WTC11 (cell line): ENCODE measurements at regions not wholly inside any gene's neighbourhood (a gene's known extent, or its start where the extent isn't known, plus 50 kb on each side); places are given as distances from the start of the nearest gene placed in this dataset.

Experiments
- ATAC-seq: fragments of 200-7000 bp; cut with Tn5 transposase; 2 replicates; pipeline ENCODE4 v1.10.0; 2021; ENCODE audit warnings: mild to moderate bottlenecking, moderate library complexity
- CTCF ChIA-PET: fragments of 300-600 bp; sonication (Branson Sonifier 250); formaldehyde crosslinking; loops from one replicate; lab custom pipeline; 2021; ENCODE audit warnings: antibody characterized with exemption; lab: Charles Lee
- POLR2A ChIA-PET: fragments of 350-600 bp; sonication (Branson Sonifier 250); formaldehyde crosslinking; loops from one replicate; lab custom pipeline; 2021; ENCODE audit warnings: antibody characterized with exemption; lab: Charles Lee
- DNase-seq: peaks from one replicate; pipeline ENCODE4 v3.0.0; 2021; ENCODE audit warnings: low spot score
- H3K27ac Mint-ChIP-seq: 2 replicates; pipeline ENCODE4 v1.8.0; 2021; ENCODE audit warnings: mixed read lengths
- H3K27me3 Mint-ChIP-seq: 2 replicates; pipeline ENCODE4 v1.8.0; 2021; ENCODE audit warnings: low read depth, mild to moderate bottlenecking, moderate library complexity, mixed read lengths
- H3K36me3 Mint-ChIP-seq: 2 replicates; pipeline ENCODE4 v1.8.0; 2021; ENCODE audit warnings: mixed read lengths
- H3K4me1 Mint-ChIP-seq: 2 replicates; pipeline ENCODE4 v1.8.0; 2022; ENCODE audit warnings: mixed read lengths
- H3K4me3 Mint-ChIP-seq: 2 replicates; pipeline ENCODE4 v1.8.0; 2021; ENCODE audit warnings: mild to moderate bottlenecking, moderate library complexity, mixed read lengths
- H3K9me3 Mint-ChIP-seq: 2 replicates; pipeline ENCODE4 v1.8.0; 2021; ENCODE audit warnings: mixed read lengths
- AR ChIP-seq: fragments of 250-450 bp; sonication (Bioruptor Pico); IDR thresholded peaks from 2 replicates; pipeline ENCODE4 v1.9.0; 2021; ENCODE audit warnings: mild to moderate bottlenecking
- CDX4 ChIP-seq: fragments of 250-450 bp; sonication (Bioruptor Pico); IDR thresholded peaks from 2 replicates; pipeline ENCODE4 v1.9.0; 2021; ENCODE audit warnings: moderate library complexity, mild to moderate bottlenecking, inconsistent platforms, borderline replicate concordance
- ERG ChIP-seq: fragments of 250-450 bp; sonication (Bioruptor Pico); IDR thresholded peaks from 2 replicates; pipeline ENCODE4 v1.8.0; 2021; ENCODE audit warnings: mild to moderate bottlenecking
- ESRRA ChIP-seq: sonication (generic); formaldehyde crosslinking; IDR thresholded peaks from 2 replicates; pipeline ENCODE4 v1.8.1; 2022; ENCODE audit warnings: mild to moderate bottlenecking, missing genetic modification reagents, borderline replicate concordance
- GRHL2 ChIP-seq: fragments of 250-450 bp; sonication (Bioruptor Pico); IDR thresholded peaks from 2 replicates; pipeline ENCODE4 v1.8.0; 2022; ENCODE audit warnings: mild to moderate bottlenecking, moderate library complexity; ENCODE audit not compliant: insufficient replicate concordance, severe bottlenecking
- JAZF1 ChIP-seq: fragments of 250-450 bp; sonication (Bioruptor Pico); IDR thresholded peaks from 2 replicates; pipeline ENCODE4 v1.9.0; 2021; ENCODE audit warnings: moderate library complexity, mild to moderate bottlenecking, inconsistent platforms
- KAT7 ChIP-seq: sonication (generic); formaldehyde crosslinking; IDR thresholded peaks from 2 replicates; pipeline ENCODE4 v1.8.1; 2023; ENCODE audit warnings: missing genetic modification reagents, mild to moderate bottlenecking, borderline replicate concordance
- NR2C2 ChIP-seq: sonication (generic); formaldehyde crosslinking; IDR thresholded peaks from 2 replicates; pipeline ENCODE4 v1.8.0; 2022; ENCODE audit warnings: mild to moderate bottlenecking, missing genetic modification reagents
- OVOL2 ChIP-seq: fragments of 250-450 bp; sonication (Bioruptor Pico); IDR thresholded peaks from 2 replicates; pipeline ENCODE4 v1.9.0; 2021; ENCODE audit warnings: mild to moderate bottlenecking, borderline replicate concordance
- SMAD4 ChIP-seq: sonication (generic); formaldehyde crosslinking; IDR thresholded peaks from 2 replicates; pipeline ENCODE4 v1.8.0; 2022; ENCODE audit warnings: mild to moderate bottlenecking, missing genetic modification reagents
- STAT6 ChIP-seq: sonication (generic); formaldehyde crosslinking; conservative IDR thresholded peaks from 2 replicates; pipeline ENCODE4 v1.8.1; 2023; ENCODE audit warnings: mild to moderate bottlenecking, low read depth, missing genetic modification reagents, moderate library complexity
- ZBTB21 ChIP-seq: sonication (generic); formaldehyde crosslinking; IDR thresholded peaks from 2 replicates; pipeline ENCODE4 v1.8.1; 2023; ENCODE audit warnings: mild to moderate bottlenecking, missing genetic modification reagents, borderline replicate concordance
- ZMAT4 ChIP-seq: fragments of 250-450 bp; sonication (Bioruptor Pico); IDR thresholded peaks from 2 replicates; pipeline ENCODE4 v1.9.0; 2021; ENCODE audit warnings: mild to moderate bottlenecking
- ZNF121 ChIP-seq: sonication (generic); formaldehyde crosslinking; IDR thresholded peaks from 2 replicates; pipeline ENCODE4 v1.8.0; 2023; ENCODE audit warnings: missing genetic modification reagents
- ZNF219 ChIP-seq: sonication (generic); formaldehyde crosslinking; IDR thresholded peaks from 2 replicates; pipeline ENCODE4 v1.8.0; 2023; ENCODE audit warnings: missing genetic modification reagents, mild to moderate bottlenecking, borderline replicate concordance
- ZNF232 ChIP-seq: sonication (generic); formaldehyde crosslinking; IDR thresholded peaks from 2 replicates; pipeline ENCODE4 v1.8.0; 2022; ENCODE audit warnings: mild to moderate bottlenecking, missing genetic modification reagents
- ZNF263 ChIP-seq: sonication (generic); formaldehyde crosslinking; IDR thresholded peaks from 2 replicates; pipeline ENCODE4 v1.8.1; 2022; ENCODE audit warnings: low read depth, mild to moderate bottlenecking, moderate library complexity, missing genetic modification reagents
- ZNF396 ChIP-seq: fragments of 250-450 bp; sonication (Bioruptor Pico); IDR thresholded peaks from 2 replicates; pipeline ENCODE4 v1.8.0; 2021; ENCODE audit warnings: mild to moderate bottlenecking, moderate library complexity, borderline replicate concordance
- ZNF532 ChIP-seq: fragments of 250-450 bp; sonication (Bioruptor Pico); IDR thresholded peaks from 2 replicates; pipeline ENCODE4 v1.9.0; 2021; ENCODE audit warnings: mild to moderate bottlenecking, borderline replicate concordance
- ZNF671 ChIP-seq: fragments of 250-450 bp; sonication (Bioruptor Pico); IDR thresholded peaks from 2 replicates; pipeline ENCODE4 v1.8.0; 2021; ENCODE audit warnings: mild to moderate bottlenecking

- no peaks in the 10 kb centered on the region for H3K27me3 Mint-ChIP-seq
- no peak for ATAC-seq
- H3K27ac Mint-ChIP-seq, result no peak overlapping the region
- no peak for TF ChIP-seq KAT7
- TF ChIP-seq ZNF671 (CRISPR knock-in tag), result no peak
- TF ChIP-seq NR2C2 (CRISPR knock-in tag), result no peak
- no peak for TF ChIP-seq OVOL2 (CRISPR knock-in tag)
- no peak for TF ChIP-seq STAT6 (CRISPR knock-in tag)
- no peak for TF ChIP-seq GRHL2 (CRISPR knock-in tag)
- TF ChIP-seq ZMAT4 (CRISPR knock-in tag), result no peak
- TF ChIP-seq, all 79 proteins: peak for 0
- CTCF ChIA-PET, result no interaction called here
- peaks cover 3% of the 10 kb centered on the region; the same call in 1 of the 2 replicates for H3K4me1 Mint-ChIP-seq
- H3K9me3 Mint-ChIP-seq, result no peaks in the 10 kb centered on the region
- DNase-seq, result no peak
- no peaks in the 10 kb centered on the region for H3K36me3 Mint-ChIP-seq
- H3K4me3 Mint-ChIP-seq, result no peak overlapping the region
- POLR2A ChIA-PET, result no interaction called here
These were observed 65.1 kb upstream of the PZP start for GRCh38 chr12:9273276-9273675.

- no peak for ATAC-seq
- no peak for DNase-seq
- no peak overlapping the region for H3K27ac Mint-ChIP-seq
- TF ChIP-seq ZNF121 (CRISPR knock-in tag) (no peak), ZNF532 (CRISPR knock-in tag) (no peak), ERG (CRISPR knock-in tag) (no peak), JAZF1 (no peak)
- H3K27me3 Mint-ChIP-seq, result no peaks in the 10 kb centered on the region
- peaks cover 3% of the 10 kb centered on the region; the same call in 1 of the 2 replicates for H3K4me1 Mint-ChIP-seq
- no peak overlapping the region for H3K4me3 Mint-ChIP-seq
- POLR2A ChIA-PET, result no interaction called here
- CTCF ChIA-PET, result no interaction called here
- H3K9me3 Mint-ChIP-seq, result no peaks in the 10 kb centered on the region
- no peaks in the 10 kb centered on the region for H3K36me3 Mint-ChIP-seq
These were observed 63.7 kb upstream of the PZP start for GRCh38 chr12:9271875-9272274.

- Mint-ChIP-seq H3K9me3 (peaks cover 6% of the 10 kb centered on the region), H3K4me3 (no peak overlapping the region), H3K27me3 (no peaks in the 10 kb centered on the region), H3K4me1 (no peaks in the 10 kb centered on the region), H3K36me3 (no peaks in the 10 kb centered on the region), H3K27ac (no peak overlapping the region)
- POLR2A ChIA-PET, result no interaction called here
- DNase-seq (no peak), ATAC-seq (no peak)
- CTCF ChIA-PET, result no interaction called here
- no peak for TF ChIP-seq ZMAT4 (CRISPR knock-in tag)
- no peak for TF ChIP-seq ZNF232 (CRISPR knock-in tag)
- no peak for TF ChIP-seq ZBTB21 (CRISPR knock-in tag)
- no peak for TF ChIP-seq CDX4 (CRISPR knock-in tag)
- no peak for TF ChIP-seq ZNF263 (CRISPR knock-in tag)
- TF ChIP-seq ZNF219 (CRISPR knock-in tag), result no peak
- no peak for TF ChIP-seq ESRRA
- TF ChIP-seq ZNF396, result no peak
- no peak for TF ChIP-seq AR
- TF ChIP-seq SMAD4 (CRISPR knock-in tag), result no peak
These were observed 56.4 kb upstream of the PZP start for GRCh38 chr12:9264546-9264945.
